HEK293 (cell line): ENCODE measurements at regions not wholly inside any gene's neighbourhood (a gene's known extent, or its start where the extent isn't known, plus 50 kb on each side); places are given as distances from the start of the nearest gene placed in this dataset.

ENCODE experiments used
- CTCF ChIA-PET: fragments of 350-600 bp; formaldehyde crosslinking; extraction: SDS; loops from one replicate; lab custom pipeline; 2021; ENCODE audit warnings: antibody characterized with exemption; lab: Yijun Ruan, JAX
- POLR2A ChIA-PET: fragments of 300-600 bp; formaldehyde crosslinking; extraction: SDS; loops from one replicate; lab custom pipeline; 2020; ENCODE audit warnings: antibody characterized with exemption, inconsistent platforms; lab: Yijun Ruan, JAX
- H3K27ac ChIP-seq: fragments of 200-500 bp; sonication (Bioruptor generic); 2 replicates; pipeline ENCODE4 v1.5.1; 2014; ENCODE audit warnings: low read depth, low read length, control low read depth, inconsistent platforms; ENCODE audit errors: extremely low read depth
- H3K36me3 ChIP-seq, 2 experiments: fragments of 200-500 bp in 1 of 2; sonication (Bioruptor generic) in 1 of 2; 1 replicate in 1 of 2; 2 replicates in 1 of 2; pipeline ENCODE4 v1.5.1; 2014 to 2017; ENCODE audit warnings: inconsistent platforms in 2 of 2, low read length in 2 of 2; ENCODE audit not compliant: control insufficient read depth in 2 of 2, insufficient read depth in 1 of 2
- H3K4me1 ChIP-seq: fragments of 200-500 bp; sonication (Bioruptor generic); 2 replicates; pipeline ENCODE4 v1.5.1; 2014; ENCODE audit warnings: mild to moderate bottlenecking, low read length, inconsistent platforms; ENCODE audit not compliant: control insufficient read depth, insufficient read depth
- H3K4me3 ChIP-seq: 2 replicates; pipeline ENCODE4 v1.5.1; 2011; ENCODE audit warnings: low read depth, mild to moderate bottlenecking, control low read depth, low read length, moderate library complexity
- H3K9me3 ChIP-seq: fragments of 200-500 bp; sonication (Bioruptor generic); 2 replicates; pipeline ENCODE4 v1.5.1; 2014; ENCODE audit warnings: low read depth, low read length, inconsistent platforms; ENCODE audit not compliant: control insufficient read depth, insufficient read depth
- INSM2 ChIP-seq: fragments of 450-650 bp; formaldehyde crosslinking; IDR thresholded peaks from 2 replicates; pipeline ENCODE4 v1.5.1; 2016; ENCODE audit warnings: missing biosample characterization, missing genetic modification characterization
- KLF16 ChIP-seq: fragments of 450-650 bp; formaldehyde crosslinking; IDR thresholded peaks from 2 replicates; pipeline ENCODE4 v1.5.1; 2017; ENCODE audit warnings: missing biosample characterization, missing genetic modification characterization
- MYNN ChIP-seq: fragments of 450-650 bp; formaldehyde crosslinking; IDR thresholded peaks from 2 replicates; pipeline ENCODE4 v1.5.1; 2016; ENCODE audit warnings: missing biosample characterization, missing genetic modification characterization, borderline replicate concordance
- SCRT1 ChIP-seq: fragments of 450-650 bp; formaldehyde crosslinking; IDR thresholded peaks from 2 replicates; pipeline ENCODE4 v1.5.1; 2016; ENCODE audit warnings: missing biosample characterization, missing genetic modification characterization, borderline replicate concordance
- SCRT2 ChIP-seq: fragments of 450-650 bp; formaldehyde crosslinking; IDR thresholded peaks from 2 replicates; pipeline ENCODE4 v1.5.1; 2016; ENCODE audit warnings: missing biosample characterization, missing genetic modification characterization
- SP2 ChIP-seq: fragments of 450-650 bp; formaldehyde crosslinking; IDR thresholded peaks from 2 replicates; pipeline ENCODE4 v1.5.1; 2016; ENCODE audit warnings: missing biosample characterization, missing genetic modification characterization
- ZEB2 ChIP-seq: fragments of 450-650 bp; formaldehyde crosslinking; IDR thresholded peaks from 2 replicates; pipeline ENCODE4 v1.5.1; 2016; ENCODE audit warnings: missing biosample characterization, missing genetic modification characterization
- ZNF121 ChIP-seq: fragments of 450-650 bp; formaldehyde crosslinking; IDR thresholded peaks from 2 replicates; pipeline ENCODE4 v1.5.1; 2016; ENCODE audit warnings: missing biosample characterization, missing genetic modification characterization
- ZNF133 ChIP-seq: fragments of 450-650 bp; formaldehyde crosslinking; IDR thresholded peaks from 2 replicates; pipeline ENCODE4 v1.5.1; 2016; ENCODE audit warnings: missing biosample characterization, missing genetic modification characterization
- ZNF155 ChIP-seq: fragments of 450-650 bp; formaldehyde crosslinking; IDR thresholded peaks from 2 replicates; pipeline ENCODE4 v1.5.1; 2016; ENCODE audit warnings: missing biosample characterization, missing genetic modification characterization
- ZNF18 ChIP-seq: fragments of 450-650 bp; formaldehyde crosslinking; IDR thresholded peaks from 2 replicates; pipeline ENCODE4 v1.5.1; 2016; ENCODE audit warnings: missing biosample characterization, missing genetic modification characterization
- ZNF274 ChIP-seq, 2 experiments: fragments of 200-500 bp in 1 of 2; fragments of 450-650 bp in 1 of 2; sonication (Bioruptor generic) in 1 of 2; formaldehyde crosslinking in 1 of 2; IDR thresholded peaks; 2 replicates each; pipeline versions ENCODE4 v1.5.1 to v1.6.1; 2014 to 2016; ENCODE audit warnings: borderline replicate concordance in 1 of 2, inconsistent platforms in 1 of 2, low read length in 1 of 2, missing biosample characterization in 1 of 2, missing genetic modification characterization in 1 of 2
- ZNF280C ChIP-seq: fragments of 450-650 bp; formaldehyde crosslinking; IDR thresholded peaks from 2 replicates; pipeline ENCODE4 v1.5.1; 2016; ENCODE audit warnings: missing biosample characterization, missing genetic modification characterization
- ZNF335 ChIP-seq: fragments of 450-650 bp; formaldehyde crosslinking; conservative IDR thresholded peaks from 2 replicates; pipeline ENCODE4 v1.5.1; 2016; ENCODE audit warnings: missing biosample characterization, missing genetic modification characterization
- ZNF416 ChIP-seq: fragments of 450-650 bp; formaldehyde crosslinking; IDR thresholded peaks from 2 replicates; pipeline ENCODE4 v1.5.1; 2016; ENCODE audit warnings: missing biosample characterization, missing genetic modification characterization
- ZNF544 ChIP-seq: fragments of 450-650 bp; formaldehyde crosslinking; IDR thresholded peaks from 2 replicates; pipeline ENCODE4 v1.5.0; 2017; ENCODE audit warnings: missing biosample characterization, missing genetic modification characterization
- ZNF571 ChIP-seq: fragments of 450-650 bp; formaldehyde crosslinking; IDR thresholded peaks from 2 replicates; pipeline ENCODE4 v1.5.0; 2017; ENCODE audit warnings: missing biosample characterization, missing genetic modification characterization
- ZNF596 ChIP-seq: fragments of 450-650 bp; IDR thresholded peaks from 2 replicates; pipeline ENCODE4 v1.5.0; 2018; ENCODE audit warnings: missing biosample characterization, mild to moderate bottlenecking, missing genetic modification characterization, moderate library complexity
- ZNF629 ChIP-seq: fragments of 450-650 bp; formaldehyde crosslinking; IDR thresholded peaks from 2 replicates; pipeline ENCODE4 v1.5.1; 2017; ENCODE audit warnings: missing biosample characterization, missing genetic modification characterization
- ZNF654 ChIP-seq: fragments of 450-650 bp; formaldehyde crosslinking; IDR thresholded peaks from 2 replicates; pipeline ENCODE4 v1.5.1; 2016; ENCODE audit warnings: low read depth, missing biosample characterization, missing genetic modification characterization
- ZNF677 ChIP-seq: fragments of 450-650 bp; IDR thresholded peaks from 2 replicates; pipeline ENCODE4 v1.5.0; 2018; ENCODE audit warnings: missing biosample characterization, mild to moderate bottlenecking, missing genetic modification characterization, moderate library complexity
- ZSCAN18 ChIP-seq: fragments of 450-650 bp; formaldehyde crosslinking; IDR thresholded peaks from 2 replicates; pipeline ENCODE4 v1.5.1; 2016; ENCODE audit warnings: missing biosample characterization, missing genetic modification characterization
- ZSCAN5A ChIP-seq: fragments of 450-650 bp; formaldehyde crosslinking; IDR thresholded peaks from 2 replicates; pipeline ENCODE4 v1.5.1; 2016; ENCODE audit warnings: missing biosample characterization, missing genetic modification characterization

- no peak overlapping the region for H3K4me3 ChIP-seq
- no peaks in the 10 kb centered on the region for H3K4me1 ChIP-seq
- no peaks in the 10 kb centered on the region for H3K9me3 ChIP-seq
- TF ChIP-seq ZNF18 (tag by site-specific recombination) (no peak), ZSCAN5A (no peak), KLF16 (tag by site-specific recombination) (no peak), ZNF416 (tag by site-specific recombination) (no peak), SCRT2 (no peak), ZSCAN18 (tag by site-specific recombination) (no peak), ZNF274 (IDR thresholded peaks at IDR 0.05; ENCODE audit: low read length) (no peak), ZNF274 (tag by site-specific recombination; IDR thresholded peaks at IDR 0.05; ENCODE audit: borderline replicate concordance) (no peak), SCRT1 (tag by site-specific recombination) (no peak), ZNF596 (tag by site-specific recombination) (no peak), ZNF155 (tag by site-specific recombination) (no peak), INSM2 (no peak), ZNF571 (tag by site-specific recombination) (no peak)
- H3K36me3 ChIP-seq: no peaks in the 10 kb centered on the region
- ChIA-PET POLR2A (no interaction called here), CTCF (interaction anchor here (0.7 kb wide), 1 partner anchor 278 kb away, joined by 3 read pairs; no protein-coding TSS in a partner anchor)
- no peak overlapping the region for H3K27ac ChIP-seq
Measured at GRCh38 chr12:24695103-24695502, 253.8 kb downstream of the BCAT1 start.

- CTCF ChIA-PET: no interaction called here
- H3K4me3 ChIP-seq: no peak overlapping the region
- TF ChIP-seq ZNF629 (tag by site-specific recombination) (no peak), MYNN (tag by site-specific recombination) (no peak), ZNF335 (no peak), ZNF596 (tag by site-specific recombination) (no peak), SP2 (tag by site-specific recombination) (no peak)
- TF ChIP-seq, all 188 proteins: peak for 0
- Histone ChIP-seq H3K36me3 (no peaks in the 10 kb centered on the region), H3K9me3 (no peaks in the 10 kb centered on the region), H3K27ac (no peak overlapping the region), H3K4me1 (no peaks in the 10 kb centered on the region)
- POLR2A ChIA-PET: no interaction called here
Measured at GRCh38 chr12:24688601-24689000, 260.3 kb downstream of the BCAT1 start.

GRCh38 chr12:24681570-24681969 lies 267.3 kb downstream of the BCAT1 start:
- CTCF ChIA-PET: no interaction called here
- Histone ChIP-seq H3K27ac (no peak overlapping the region), H3K9me3 (no peaks in the 10 kb centered on the region), H3K4me1 (no peaks in the 10 kb centered on the region), H3K4me3 (no peak overlapping the region), H3K36me3 (no peaks in the 10 kb centered on the region)
- no peak for TF ChIP-seq ZNF677 (tag by site-specific recombination)
- no peak for TF ChIP-seq ZSCAN5A
- TF ChIP-seq ZNF133 (tag by site-specific recombination): no peak
- no peak for TF ChIP-seq ZNF654
- no peak for TF ChIP-seq ZNF544 (tag by site-specific recombination)
- TF ChIP-seq ZNF280C (tag by site-specific recombination): no peak
- TF ChIP-seq ZEB2 (tag by site-specific recombination): no peak
- TF ChIP-seq ZNF121 (tag by site-specific recombination): no peak
- POLR2A ChIA-PET: no interaction called here
